ENCODE measurements at regions not wholly inside any gene's neighbourhood (a gene's known extent, or its start where the extent isn't known, plus 50 kb on each side); places are given as distances from the start of the nearest gene placed in this dataset.
"Not testable (repeated sequence)": the region's sequence is repeated elsewhere in the genome, so short reads cannot be mapped to it uniquely, and the experiment has no call there.

- DNase-seq (ENCODE audit: extremely low read depth, low read depth, low spot score): no peak
Observed at GRCh38 chr5:152686931-152687330, 281.9 kb upstream of the NMUR2 start.

GRCh38 chr5:152688561-152689249 lies 283.6 kb upstream of the NMUR2 start:
- no peak for DNase-seq (ENCODE audit: extremely low read depth, low read depth, low spot score)

GRCh38 chr5:152689250-152689711 lies 284.2 kb upstream of the NMUR2 start:
- no peak for DNase-seq (ENCODE audit: extremely low read depth, low read depth, low spot score)

GRCh38 chr5:152694231-152694630 lies 289.2 kb upstream of the NMUR2 start:
- no peak for DNase-seq (ENCODE audit: extremely low read depth, low read depth, low spot score)

GRCh38 chr5:152701305-152701949 lies 296.3 kb upstream of the NMUR2 start:
- no peak for DNase-seq (ENCODE audit: extremely low read depth, low read depth, low spot score)

GRCh38 chr5:152704286-152704685 lies 299.2 kb upstream of the NMUR2 start:
- DNase-seq (ENCODE audit: extremely low read depth, low read depth, low spot score): no peak

- DNase-seq (ENCODE audit: extremely low read depth, low read depth, low spot score): no peak
Observed at GRCh38 chr5:152711801-152712388, 306.8 kb upstream of the NMUR2 start.

- no peak for DNase-seq (ENCODE audit: extremely low read depth, low read depth, low spot score)
Observed at GRCh38 chr5:152717393-152717792, 312.3 kb upstream of the NMUR2 start.

- no peak for DNase-seq (ENCODE audit: extremely low read depth, low read depth, low spot score)
Observed at GRCh38 chr5:152723482-152723881, 318.4 kb upstream of the NMUR2 start.

- DNase-seq (ENCODE audit: extremely low read depth, low read depth, low spot score): no peak
Observed at GRCh38 chr5:152730176-152730575, 325.1 kb upstream of the NMUR2 start.

- DNase-seq (ENCODE audit: extremely low read depth, low read depth, low spot score): no peak
Observed at GRCh38 chr5:152736906-152737305, 331.8 kb upstream of the NMUR2 start.

- no peak for DNase-seq (ENCODE audit: extremely low read depth, low read depth, low spot score)
Observed at GRCh38 chr5:152739916-152740315, 334.8 kb upstream of the NMUR2 start.

GRCh38 chr5:152741126-152741525 lies 336.0 kb upstream of the NMUR2 start:
- DNase-seq (ENCODE audit: extremely low read depth, low read depth, low spot score): not testable (repeated sequence)

- DNase-seq (ENCODE audit: extremely low read depth, low read depth, low spot score): not testable (repeated sequence)
Observed at GRCh38 chr5:152787709-152788217, 382.7 kb upstream of the NMUR2 start.

GRCh38 chr5:152801886-152802285 lies 396.8 kb upstream of the NMUR2 start:
- no peak for DNase-seq (ENCODE audit: extremely low read depth, low read depth, low spot score)

GRCh38 chr5:152804179-152804578 lies 399.1 kb upstream of the NMUR2 start:
- no peak for DNase-seq (ENCODE audit: extremely low read depth, low read depth, low spot score)

GRCh38 chr5:152811988-152812387 lies 406.9 kb upstream of the NMUR2 start:
- DNase-seq (ENCODE audit: extremely low read depth, low read depth, low spot score): no peak

- DNase-seq (ENCODE audit: extremely low read depth, low read depth, low spot score): no peak
Observed at GRCh38 chr5:152813526-152813925, 408.4 kb upstream of the NMUR2 start.

- no peak for DNase-seq (ENCODE audit: extremely low read depth, low read depth, low spot score)
Observed at GRCh38 chr5:152819891-152820290, 414.8 kb upstream of the NMUR2 start.

- DNase-seq (ENCODE audit: extremely low read depth, low read depth, low spot score): no peak
Observed at GRCh38 chr5:152824316-152824715, 419.2 kb upstream of the NMUR2 start.

- no peak for DNase-seq (ENCODE audit: extremely low read depth, low read depth, low spot score)
Observed at GRCh38 chr5:152838241-152838786, 433.2 kb upstream of the NMUR2 start.

GRCh38 chr5:152844713-152845112 lies 439.6 kb upstream of the NMUR2 start:
- DNase-seq (ENCODE audit: extremely low read depth, low read depth, low spot score): no peak
